Keratinocyte (primary cell): ENCODE measurements at regions not wholly inside any gene's neighbourhood (a gene's known extent, or its start where the extent isn't known, plus 50 kb on each side); places are given as distances from the start of the nearest gene placed in this dataset.

Experiments
- EZH2 ChIP-seq: IDR thresholded peaks from one replicate; pipeline ENCODE4 v1.6.1; 2012; ENCODE audit warnings: inconsistent platforms, mild to moderate bottlenecking, low read length, moderate library complexity
- TF ChIP-seq, protein P1 (sequence below), 3 experiments: IDR thresholded peaks in 1 of 3; conservative IDR thresholded peaks in 1 of 3; optimal IDR thresholded peaks in 1 of 3; 2 replicates in 2 of 3; 3 replicates in 1 of 3; pipeline versions ENCODE3 to v1.5.1; 2011; ENCODE audit warnings: low read length in 3 of 3, mild to moderate bottlenecking in 3 of 3, moderate library complexity in 2 of 3, control low read depth in 1 of 3, inconsistent platforms in 1 of 3; ENCODE audit not compliant: insufficient read depth in 2 of 3; ENCODE audit errors: extremely low read depth in 1 of 3

DNA sequence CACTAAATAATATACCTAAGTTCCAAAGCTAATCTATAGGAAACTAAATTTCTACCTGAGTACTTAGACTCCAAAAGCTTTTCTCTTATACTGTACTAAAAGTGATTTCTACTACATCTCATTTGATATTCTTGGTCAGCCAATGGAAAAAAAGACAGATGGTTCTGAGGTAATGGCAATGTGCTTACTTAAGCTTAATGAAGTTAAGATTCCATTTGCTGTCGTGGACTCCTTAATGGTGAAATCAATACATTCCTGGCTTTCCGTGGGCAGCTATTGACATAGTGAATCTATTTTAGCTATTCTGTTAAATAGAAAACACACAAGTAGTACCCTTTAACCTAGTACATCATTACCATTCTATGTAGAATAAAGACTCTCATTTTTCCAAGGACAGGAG lies 1825.6 kb upstream of the CDH9 start:
- TF ChIP-seq, protein P1, sequence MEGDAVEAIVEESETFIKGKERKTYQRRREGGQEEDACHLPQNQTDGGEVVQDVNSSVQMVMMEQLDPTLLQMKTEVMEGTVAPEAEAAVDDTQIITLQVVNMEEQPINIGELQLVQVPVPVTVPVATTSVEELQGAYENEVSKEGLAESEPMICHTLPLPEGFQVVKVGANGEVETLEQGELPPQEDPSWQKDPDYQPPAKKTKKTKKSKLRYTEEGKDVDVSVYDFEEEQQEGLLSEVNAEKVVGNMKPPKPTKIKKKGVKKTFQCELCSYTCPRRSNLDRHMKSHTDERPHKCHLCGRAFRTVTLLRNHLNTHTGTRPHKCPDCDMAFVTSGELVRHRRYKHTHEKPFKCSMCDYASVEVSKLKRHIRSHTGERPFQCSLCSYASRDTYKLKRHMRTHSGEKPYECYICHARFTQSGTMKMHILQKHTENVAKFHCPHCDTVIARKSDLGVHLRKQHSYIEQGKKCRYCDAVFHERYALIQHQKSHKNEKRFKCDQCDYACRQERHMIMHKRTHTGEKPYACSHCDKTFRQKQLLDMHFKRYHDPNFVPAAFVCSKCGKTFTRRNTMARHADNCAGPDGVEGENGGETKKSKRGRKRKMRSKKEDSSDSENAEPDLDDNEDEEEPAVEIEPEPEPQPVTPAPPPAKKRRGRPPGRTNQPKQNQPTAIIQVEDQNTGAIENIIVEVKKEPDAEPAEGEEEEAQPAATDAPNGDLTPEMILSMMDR (optimal IDR thresholded peaks at IDR 0.05 in 1 of 3, IDR thresholded peaks at IDR 0.05 in 1 of 3, conservative IDR thresholded peaks at IDR 0.05 in 1 of 3; ENCODE audit: extremely low read depth in 1 of 3, insufficient read depth in 2 of 3, low read length in 3 of 3) = no peak
- no peak for TF ChIP-seq EZH2
